ENCODE measurements at regions not wholly inside any gene's neighbourhood (a gene's known extent, or its start where the extent isn't known, plus 50 kb on each side); places are given as distances from the start of the nearest gene placed in this dataset.

DNA sequence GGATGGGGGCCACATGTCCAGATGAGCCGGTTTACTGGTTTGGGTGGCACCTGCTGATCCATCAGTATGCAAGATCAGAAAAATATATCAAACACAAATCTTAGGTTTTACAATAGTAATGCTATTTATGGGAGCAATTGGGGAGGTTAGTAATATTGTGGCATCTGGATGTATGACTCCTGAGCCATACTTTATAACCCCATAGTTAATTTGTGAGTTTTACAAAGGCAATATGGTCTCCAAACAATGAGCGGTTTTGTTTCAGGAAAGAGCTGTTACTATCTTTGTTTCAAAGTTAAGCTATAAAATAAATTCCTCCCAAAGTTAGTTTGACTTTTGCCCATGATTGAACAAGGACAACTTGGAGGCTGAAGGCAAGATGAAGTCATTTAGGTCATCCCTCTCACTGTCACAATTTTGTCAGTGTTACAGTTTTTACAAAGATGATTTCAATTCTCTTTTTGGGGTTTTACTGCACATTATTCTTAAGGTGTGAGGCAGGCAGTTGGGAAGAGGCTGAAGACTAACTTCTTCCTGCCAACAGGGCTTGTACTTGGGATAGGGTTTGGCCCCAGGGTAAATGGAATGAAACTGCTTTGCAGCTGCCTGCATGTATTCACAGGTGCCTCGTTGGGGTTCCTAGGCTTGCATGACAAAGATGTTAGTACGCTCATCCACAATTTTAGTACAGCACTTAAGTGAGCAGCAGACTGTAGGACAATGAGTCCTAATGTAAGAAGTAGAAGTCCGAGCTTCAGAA, 296.6 kb upstream of the NDN start:
- Mint-ChIP-seq H3K4me3 (ENCODE audit: unreplicated experiment) (no peak overlapping the region), H3K36me3 (ENCODE audit: unreplicated experiment) (no peaks in the 10 kb centered on the region)

GRCh38 chr15:23994273-23994672, 307.2 kb upstream of the NDN start:
- H3K36me3 Mint-ChIP-seq (ENCODE audit: unreplicated experiment) = no peaks in the 10 kb centered on the region
- peaks cover 55% of the 10 kb centered on the region for H3K9me3 Mint-ChIP-seq (ENCODE audit: unreplicated experiment)
- H3K4me3 Mint-ChIP-seq (ENCODE audit: unreplicated experiment) = no peak overlapping the region
- no peak overlapping the region for H3K27ac Mint-ChIP-seq (ENCODE audit: unreplicated experiment)
- no peaks in the 10 kb centered on the region for H3K4me1 Mint-ChIP-seq (ENCODE audit: unreplicated experiment)
- no peak for DNase-seq (ENCODE audit: extremely low spot score, unreplicated experiment)
- TF ChIP-seq, protein P1, sequence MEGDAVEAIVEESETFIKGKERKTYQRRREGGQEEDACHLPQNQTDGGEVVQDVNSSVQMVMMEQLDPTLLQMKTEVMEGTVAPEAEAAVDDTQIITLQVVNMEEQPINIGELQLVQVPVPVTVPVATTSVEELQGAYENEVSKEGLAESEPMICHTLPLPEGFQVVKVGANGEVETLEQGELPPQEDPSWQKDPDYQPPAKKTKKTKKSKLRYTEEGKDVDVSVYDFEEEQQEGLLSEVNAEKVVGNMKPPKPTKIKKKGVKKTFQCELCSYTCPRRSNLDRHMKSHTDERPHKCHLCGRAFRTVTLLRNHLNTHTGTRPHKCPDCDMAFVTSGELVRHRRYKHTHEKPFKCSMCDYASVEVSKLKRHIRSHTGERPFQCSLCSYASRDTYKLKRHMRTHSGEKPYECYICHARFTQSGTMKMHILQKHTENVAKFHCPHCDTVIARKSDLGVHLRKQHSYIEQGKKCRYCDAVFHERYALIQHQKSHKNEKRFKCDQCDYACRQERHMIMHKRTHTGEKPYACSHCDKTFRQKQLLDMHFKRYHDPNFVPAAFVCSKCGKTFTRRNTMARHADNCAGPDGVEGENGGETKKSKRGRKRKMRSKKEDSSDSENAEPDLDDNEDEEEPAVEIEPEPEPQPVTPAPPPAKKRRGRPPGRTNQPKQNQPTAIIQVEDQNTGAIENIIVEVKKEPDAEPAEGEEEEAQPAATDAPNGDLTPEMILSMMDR (IDR thresholded peaks at IDR 0.05) = no peak
- H3K27me3 Mint-ChIP-seq (ENCODE audit: unreplicated experiment) = no peaks in the 10 kb centered on the region

More for the DNA sequence above, 296.6 kb upstream of the NDN start:
- Mint-ChIP-seq H3K4me1 (ENCODE audit: unreplicated experiment) (no peaks in the 10 kb centered on the region), H3K27ac (ENCODE audit: unreplicated experiment) (no peak overlapping the region), H3K27me3 (ENCODE audit: unreplicated experiment) (no peaks in the 10 kb centered on the region), H3K9me3 (ENCODE audit: unreplicated experiment) (peaks cover 38% of the 10 kb centered on the region)
- DNase-seq (ENCODE audit: extremely low spot score, unreplicated experiment) = no peak
- TF ChIP-seq, protein P1 (IDR thresholded peaks at IDR 0.05) = no peak

DNA sequence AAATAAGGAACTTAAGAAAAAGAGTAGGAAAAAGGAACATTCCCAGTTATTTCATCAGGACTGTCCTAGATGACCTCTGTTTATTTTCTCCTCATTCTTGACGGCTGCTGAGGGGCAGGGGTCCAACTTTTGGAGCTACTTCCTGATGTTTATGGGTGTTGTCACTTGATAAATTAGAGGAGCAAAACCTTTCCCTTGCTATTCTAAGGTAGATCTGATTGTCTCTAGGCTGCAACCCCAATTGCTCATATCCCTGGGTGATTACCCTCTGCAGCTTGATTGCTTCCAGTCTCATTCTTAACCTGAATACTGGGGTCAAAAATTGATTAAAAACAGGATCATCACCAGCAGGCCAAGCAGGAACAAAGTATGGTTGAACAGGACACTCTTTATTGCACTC, 311.0 kb upstream of the NDN start:
- Mint-ChIP-seq H3K4me3 (ENCODE audit: unreplicated experiment) (no peak overlapping the region), H3K27me3 (ENCODE audit: unreplicated experiment) (no peaks in the 10 kb centered on the region), H3K36me3 (ENCODE audit: unreplicated experiment) (no peaks in the 10 kb centered on the region), H3K27ac (ENCODE audit: unreplicated experiment) (no peak overlapping the region), H3K4me1 (ENCODE audit: unreplicated experiment) (no peaks in the 10 kb centered on the region), H3K9me3 (ENCODE audit: unreplicated experiment) (peaks cover 56% of the 10 kb centered on the region)
- no peak for DNase-seq (ENCODE audit: extremely low spot score, unreplicated experiment)
- TF ChIP-seq, protein P1 (IDR thresholded peaks at IDR 0.05) = no peak

- no peak for DNase-seq (ENCODE audit: extremely low spot score, unreplicated experiment)
- Mint-ChIP-seq H3K36me3 (ENCODE audit: unreplicated experiment) (no peaks in the 10 kb centered on the region), H3K27ac (ENCODE audit: unreplicated experiment) (no peak overlapping the region), H3K4me3 (ENCODE audit: unreplicated experiment) (no peak overlapping the region), H3K9me3 (ENCODE audit: unreplicated experiment) (peaks cover 50% of the 10 kb centered on the region), H3K4me1 (ENCODE audit: unreplicated experiment) (no peaks in the 10 kb centered on the region), H3K27me3 (ENCODE audit: unreplicated experiment) (no peaks in the 10 kb centered on the region)
- TF ChIP-seq, protein P1 (IDR thresholded peaks at IDR 0.05) = no peak
Measured at GRCh38 chr15:24008476-24008875, 321.4 kb upstream of the NDN start.

DNA sequence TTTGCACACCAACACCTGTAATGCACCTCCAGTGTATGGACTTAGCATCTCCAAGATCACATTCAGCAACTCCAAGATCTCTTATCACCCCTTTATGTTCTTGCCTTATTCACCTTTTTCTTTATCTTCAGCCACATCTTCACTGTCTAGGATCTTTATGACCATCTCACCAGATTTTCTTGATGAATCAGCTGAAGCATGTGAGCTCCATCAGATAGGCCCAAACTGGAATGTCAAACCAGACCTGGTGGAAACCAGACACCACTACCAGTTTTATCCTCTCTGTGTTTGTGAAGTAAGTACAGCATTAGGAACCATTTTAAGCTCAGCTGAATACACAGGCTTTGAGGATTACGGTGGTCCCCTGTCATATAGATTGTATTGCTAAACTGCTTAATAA, 330.4 kb upstream of the NDN start:
- DNase-seq (ENCODE audit: extremely low spot score, unreplicated experiment) = no peak
- H3K27ac Mint-ChIP-seq (ENCODE audit: unreplicated experiment) = no peak overlapping the region
- H3K9me3 Mint-ChIP-seq (ENCODE audit: unreplicated experiment) = peaks cover 62% of the 10 kb centered on the region
- H3K36me3 Mint-ChIP-seq (ENCODE audit: unreplicated experiment) = no peaks in the 10 kb centered on the region
- no peaks in the 10 kb centered on the region for H3K27me3 Mint-ChIP-seq (ENCODE audit: unreplicated experiment)
- no peaks in the 10 kb centered on the region for H3K4me1 Mint-ChIP-seq (ENCODE audit: unreplicated experiment)
- TF ChIP-seq, protein P1 (IDR thresholded peaks at IDR 0.05) = no peak
- no peak overlapping the region for H3K4me3 Mint-ChIP-seq (ENCODE audit: unreplicated experiment)
